ENCODE measurements at regions not wholly inside any gene's neighbourhood (a gene's known extent, or its start where the extent isn't known, plus 50 kb on each side); places are given as distances from the start of the nearest gene placed in this dataset.
"Not testable (repeated sequence)": the region's sequence is repeated elsewhere in the genome, so short reads cannot be mapped to it uniquely, and the experiment has no call there.

GRCh38 chr16:29186306-29187220 lies 201.7 kb downstream of the LAT start:
- DNase-seq (ENCODE audit: extremely low spot score); CTCF ChIA-PET; POLR2A ChIA-PET: not testable (repeated sequence)

- DNase-seq (ENCODE audit: extremely low spot score); CTCF ChIA-PET; POLR2A ChIA-PET: not testable (repeated sequence)
These were observed 201.0 kb downstream of the LAT start for GRCh38 chr16:29185872-29186271.

- POLR2A ChIA-PET; DNase-seq (ENCODE audit: extremely low spot score); CTCF ChIA-PET: not testable (repeated sequence)
These were observed 200.0 kb downstream of the LAT start for GRCh38 chr16:29184738-29185438.

- CTCF ChIA-PET, result not testable (repeated sequence)
These were observed 198.4 kb downstream of the LAT start for GRCh38 chr16:29182940-29183868.

GRCh38 chr16:29182501-29182900 lies 197.6 kb downstream of the LAT start:
- no peak for TF ChIP-seq CTCF (IDR thresholded peaks at IDR 0.05; ENCODE audit: control extremely low read depth, extremely low read depth, low read depth, missing control alignments)
- POLR2A ChIA-PET, result no interaction called here
- CTCF ChIA-PET, result no interaction called here
- DNase-seq (ENCODE audit: extremely low spot score), result no peak

More at GRCh38 chr16:29182940-29183868, 198.4 kb downstream of the LAT start:
- DNase-seq (ENCODE audit: extremely low spot score); POLR2A ChIA-PET: not testable (repeated sequence)

GRCh38 chr16:29181921-29182411 lies 197.1 kb downstream of the LAT start:
- TF ChIP-seq CTCF (IDR thresholded peaks at IDR 0.05; ENCODE audit: control extremely low read depth, extremely low read depth, low read depth, missing control alignments), result peak; percentile 16
- POLR2A ChIA-PET; CTCF ChIA-PET; DNase-seq (ENCODE audit: extremely low spot score): not testable (repeated sequence)

GRCh38 chr16:29181254-29181780 lies 196.5 kb downstream of the LAT start:
- POLR2A ChIA-PET; CTCF ChIA-PET; DNase-seq (ENCODE audit: extremely low spot score): not testable (repeated sequence)

- POLR2A ChIA-PET; DNase-seq (ENCODE audit: extremely low spot score); CTCF ChIA-PET: not testable (repeated sequence)
These were observed 195.4 kb downstream of the LAT start for GRCh38 chr16:29180206-29180600.

- DNase-seq (ENCODE audit: extremely low spot score); CTCF ChIA-PET; POLR2A ChIA-PET: not testable (repeated sequence)
These were observed 194.8 kb downstream of the LAT start for GRCh38 chr16:29179401-29180205.

GRCh38 chr16:29177888-29178726 lies 193.3 kb downstream of the LAT start:
- POLR2A ChIA-PET; CTCF ChIA-PET; DNase-seq (ENCODE audit: extremely low spot score): not testable (repeated sequence)

- CTCF ChIA-PET; POLR2A ChIA-PET; DNase-seq (ENCODE audit: extremely low spot score): not testable (repeated sequence)
These were observed 192.5 kb downstream of the LAT start for GRCh38 chr16:29177203-29177887.

- POLR2A ChIA-PET; CTCF ChIA-PET; DNase-seq (ENCODE audit: extremely low spot score): not testable (repeated sequence)
These were observed 192.0 kb downstream of the LAT start for GRCh38 chr16:29176822-29177202.

- POLR2A ChIA-PET; CTCF ChIA-PET; DNase-seq (ENCODE audit: extremely low spot score): not testable (repeated sequence)
These were observed 191.3 kb downstream of the LAT start for GRCh38 chr16:29176154-29176470.

Data from GM10248 (cell line).